ENCODE measurements at regions not wholly inside any gene's neighbourhood (a gene's known extent, or its start where the extent isn't known, plus 50 kb on each side); places are given as distances from the start of the nearest gene placed in this dataset.

DNA sequence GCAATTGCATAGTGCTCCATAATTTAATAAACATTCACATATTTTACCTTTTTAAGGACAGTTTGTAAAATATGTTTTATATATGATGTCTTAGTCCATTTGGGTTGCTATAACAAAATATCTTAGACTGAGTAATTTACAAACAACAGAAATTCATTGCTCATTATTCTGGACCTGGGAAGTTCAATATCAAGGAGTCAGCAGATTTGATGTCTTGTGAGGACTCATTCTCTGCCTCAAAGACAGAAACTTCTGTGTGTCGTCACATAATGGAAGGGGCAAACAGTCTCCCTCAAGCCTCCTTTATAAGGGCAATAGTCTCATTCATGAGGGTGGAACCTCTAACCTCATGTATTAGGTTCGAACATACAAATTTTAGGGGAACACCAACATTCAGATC, 455.9 kb downstream of the TAF11L14 start:
- no peak overlapping the region for H2BK5ac ChIP-seq (ENCODE audit: low read length)
- no CpG with 5 or more reads among the region's 2 CpGs for WGBS (ENCODE audit: extremely low coverage, insufficient coverage, low lambda C conversion rate)
- no peak overlapping the region for H3K27ac ChIP-seq (ENCODE audit: low read depth, low read length)

DNA sequence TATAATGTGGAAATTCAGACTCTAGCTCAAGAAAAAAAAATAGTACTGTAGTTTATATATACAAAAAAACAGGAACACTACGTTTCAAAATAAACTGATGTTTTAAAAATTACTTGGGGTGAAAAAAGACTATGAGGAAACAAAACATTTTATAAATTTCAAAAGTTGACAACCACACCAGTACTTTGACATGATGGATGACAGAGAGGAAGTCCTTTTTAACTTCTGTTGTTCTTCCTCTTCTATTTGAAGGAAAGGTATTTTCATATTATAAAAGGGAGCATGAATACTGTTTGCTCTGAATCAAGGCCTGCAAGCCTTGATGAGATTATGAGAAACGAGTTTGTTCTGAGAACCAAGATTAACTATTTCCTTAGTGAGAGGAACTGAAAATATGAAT, 456.9 kb downstream of the TAF11L14 start:
- DNase-seq: no peak
- no peak overlapping the region for H2BK5ac ChIP-seq (ENCODE audit: low read length)
- no peak overlapping the region for H2BK15ac ChIP-seq (replicated peaks; ENCODE audit: low read depth)
- no peak overlapping the region for H4K8ac ChIP-seq (ENCODE audit: low read depth, low read length)
- no peaks in the 10 kb centered on the region for H3K79me1 ChIP-seq (ENCODE audit: low read length)
- no peaks in the 10 kb centered on the region for H3K4me1 ChIP-seq (ENCODE audit: control insufficient read depth, low read depth, low read length)
- no peak overlapping the region for H2BK120ac ChIP-seq (ENCODE audit: low read depth, low read length)
- no peaks in the 10 kb centered on the region for H3K27me3 ChIP-seq (ENCODE audit: insufficient read depth, low read length, poor library complexity)
- no peak overlapping the region for H3K9ac ChIP-seq (ENCODE audit: low read length)
- H4K5ac ChIP-seq (ENCODE audit: low read length): no peak overlapping the region
- no peak overlapping the region for H3K4me3 ChIP-seq (ENCODE audit: low read length)
- H3K23ac ChIP-seq (ENCODE audit: low read length): no peak overlapping the region
- no peak overlapping the region for H3K18ac ChIP-seq (ENCODE audit: low read length)
- H3K79me2 ChIP-seq (ENCODE audit: control insufficient read depth, insufficient read depth, low read length): no peaks in the 10 kb centered on the region
- H3K4ac ChIP-seq (ENCODE audit: low read depth, low read length): no peak overlapping the region
- H3K27ac ChIP-seq (ENCODE audit: low read depth, low read length): no peak overlapping the region
- WGBS (ENCODE audit: extremely low coverage, insufficient coverage, low lambda C conversion rate): no CpG with 5 or more reads among the region's 2 CpGs
- no peak overlapping the region for H3K4me2 ChIP-seq (ENCODE audit: low read length)
- no peak overlapping the region for H3K56ac ChIP-seq (ENCODE audit: low read length)
- H2AK5ac ChIP-seq (ENCODE audit: low read length): no peak overlapping the region
- no peaks in the 10 kb centered on the region for H3K36me3 ChIP-seq (ENCODE audit: control insufficient read depth, insufficient read depth, low read length)

More for the DNA sequence above, 455.9 kb downstream of the TAF11L14 start:
- Histone ChIP-seq H3K4ac (ENCODE audit: low read depth, low read length) (no peak overlapping the region), H2AK5ac (ENCODE audit: low read length) (no peak overlapping the region), H3K23ac (ENCODE audit: low read length) (no peak overlapping the region), H3K79me1 (ENCODE audit: low read length) (no peaks in the 10 kb centered on the region), H3K9ac (ENCODE audit: low read length) (no peak overlapping the region), H3K4me3 (ENCODE audit: low read length) (no peak overlapping the region), H3K79me2 (ENCODE audit: control insufficient read depth, insufficient read depth, low read length) (no peaks in the 10 kb centered on the region), H4K8ac (ENCODE audit: low read depth, low read length) (no peak overlapping the region), H3K4me2 (ENCODE audit: low read length) (no peak overlapping the region), H3K27me3 (ENCODE audit: insufficient read depth, low read length, poor library complexity) (no peaks in the 10 kb centered on the region), H3K36me3 (ENCODE audit: control insufficient read depth, insufficient read depth, low read length) (no peaks in the 10 kb centered on the region), H2BK15ac (replicated peaks; ENCODE audit: low read depth) (no peak overlapping the region), H2BK120ac (ENCODE audit: low read depth, low read length) (no peak overlapping the region), H3K18ac (ENCODE audit: low read length) (no peak overlapping the region), H3K4me1 (ENCODE audit: control insufficient read depth, low read depth, low read length) (no peaks in the 10 kb centered on the region), H3K56ac (ENCODE audit: low read length) (no peak overlapping the region), H4K5ac (ENCODE audit: low read length) (no peak overlapping the region)
- no peak for DNase-seq

DNA sequence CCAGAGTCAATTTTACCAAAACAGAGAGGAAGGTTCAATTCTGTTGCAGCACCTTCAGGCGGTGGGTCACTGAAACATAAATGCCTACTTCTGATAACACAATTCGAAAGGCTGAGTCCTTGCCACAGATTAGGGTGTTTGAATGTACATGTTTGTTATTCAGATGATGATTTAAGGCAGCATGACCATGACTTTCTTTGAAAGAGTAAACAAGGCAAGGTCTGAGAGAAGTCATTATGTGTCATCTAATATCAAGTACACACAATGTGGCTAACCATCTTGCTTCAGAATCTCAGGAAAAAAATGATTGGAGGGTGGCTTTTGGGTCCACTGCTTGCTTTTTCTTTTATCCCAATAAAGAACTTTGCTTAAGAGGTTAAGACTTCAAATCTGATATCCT, 457.5 kb downstream of the TAF11L14 start:
- Histone ChIP-seq H2BK15ac (replicated peaks; ENCODE audit: low read depth) (no peak overlapping the region), H2BK5ac (ENCODE audit: low read length) (no peak overlapping the region), H3K9ac (ENCODE audit: low read length) (no peak overlapping the region), H3K18ac (ENCODE audit: low read length) (no peak overlapping the region), H3K4me2 (ENCODE audit: low read length) (no peak overlapping the region), H2AK5ac (ENCODE audit: low read length) (no peak overlapping the region), H3K4ac (ENCODE audit: low read depth, low read length) (no peak overlapping the region), H3K27ac (ENCODE audit: low read depth, low read length) (no peak overlapping the region), H4K5ac (ENCODE audit: low read length) (no peak overlapping the region), H3K27me3 (ENCODE audit: insufficient read depth, low read length, poor library complexity) (no peaks in the 10 kb centered on the region), H3K36me3 (ENCODE audit: control insufficient read depth, insufficient read depth, low read length) (no peaks in the 10 kb centered on the region), H3K23ac (ENCODE audit: low read length) (no peak overlapping the region), H3K79me1 (ENCODE audit: low read length) (no peaks in the 10 kb centered on the region), H2BK120ac (ENCODE audit: low read depth, low read length) (no peak overlapping the region), H3K4me3 (ENCODE audit: low read length) (no peak overlapping the region), H3K79me2 (ENCODE audit: control insufficient read depth, insufficient read depth, low read length) (no peaks in the 10 kb centered on the region), H3K4me1 (ENCODE audit: control insufficient read depth, low read depth, low read length) (no peaks in the 10 kb centered on the region), H4K8ac (ENCODE audit: low read depth, low read length) (no peak overlapping the region), H3K56ac (ENCODE audit: low read length) (no peak overlapping the region)
- no CpG with 5 or more reads among the region's 2 CpGs for WGBS (ENCODE audit: extremely low coverage, insufficient coverage, low lambda C conversion rate)
- DNase-seq: no peak

DNA sequence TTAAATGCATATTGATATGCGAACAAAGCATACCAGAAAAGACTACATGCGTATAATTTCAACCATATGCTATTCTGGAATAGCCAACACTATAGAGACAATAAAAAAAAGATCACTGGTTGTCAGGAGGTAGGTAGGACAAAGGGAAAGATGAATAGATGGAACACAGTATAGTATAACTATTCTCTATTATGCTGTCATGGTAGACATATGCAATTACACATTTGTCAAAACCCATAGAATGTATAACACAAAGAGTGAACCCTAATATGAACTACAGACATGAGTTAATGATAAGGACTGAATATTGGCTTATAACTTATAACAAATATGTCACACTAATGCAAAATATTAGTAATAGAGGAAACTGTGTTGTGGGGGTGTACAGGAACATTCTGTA, 460.8 kb downstream of the TAF11L14 start:
- Histone ChIP-seq H3K27me3 (ENCODE audit: insufficient read depth, low read length, poor library complexity) (no peaks in the 10 kb centered on the region), H2BK5ac (ENCODE audit: low read length) (no peak overlapping the region), H2BK15ac (replicated peaks; ENCODE audit: low read depth) (no peak overlapping the region), H3K18ac (ENCODE audit: low read length) (no peak overlapping the region), H3K23ac (ENCODE audit: low read length) (no peak overlapping the region), H3K36me3 (ENCODE audit: control insufficient read depth, insufficient read depth, low read length) (no peaks in the 10 kb centered on the region), H4K8ac (ENCODE audit: low read depth, low read length) (no peak overlapping the region), H3K9ac (ENCODE audit: low read length) (no peak overlapping the region), H3K4ac (ENCODE audit: low read depth, low read length) (no peak overlapping the region), H3K79me1 (ENCODE audit: low read length) (no peaks in the 10 kb centered on the region), H3K4me3 (ENCODE audit: low read length) (no peak overlapping the region), H3K4me2 (ENCODE audit: low read length) (no peak overlapping the region), H2AK5ac (ENCODE audit: low read length) (no peak overlapping the region), H2BK120ac (ENCODE audit: low read depth, low read length) (no peak overlapping the region), H4K5ac (ENCODE audit: low read length) (no peak overlapping the region), H3K79me2 (ENCODE audit: control insufficient read depth, insufficient read depth, low read length) (no peaks in the 10 kb centered on the region), H3K4me1 (ENCODE audit: control insufficient read depth, low read depth, low read length) (no peaks in the 10 kb centered on the region), H3K56ac (ENCODE audit: low read length) (no peak overlapping the region), H3K27ac (ENCODE audit: low read depth, low read length) (no peak overlapping the region)
- no peak for DNase-seq
- no CpG with 5 or more reads among the region's 2 CpGs for WGBS (ENCODE audit: extremely low coverage, insufficient coverage, low lambda C conversion rate)

DNA sequence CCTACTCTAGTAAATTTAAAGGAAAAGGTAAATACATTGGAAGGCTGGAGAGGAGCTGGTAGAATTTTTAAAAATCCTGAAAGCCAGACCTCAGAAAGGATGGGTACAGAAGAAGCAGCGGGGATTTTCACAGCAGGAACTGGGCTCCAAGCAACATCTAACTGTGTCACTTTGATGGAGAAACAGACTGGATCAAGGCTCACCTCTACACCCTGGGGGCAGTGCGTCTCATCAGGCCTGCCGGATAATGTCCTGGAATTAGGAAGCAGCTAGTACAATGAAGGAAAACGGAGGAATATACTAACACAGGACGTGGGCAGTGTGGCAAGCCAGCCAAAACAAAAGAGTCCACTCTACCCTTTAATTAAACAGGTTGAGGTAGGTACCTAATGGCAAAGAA, 463.6 kb downstream of the TAF11L14 start:
- WGBS (ENCODE audit: extremely low coverage, insufficient coverage, low lambda C conversion rate): no CpG with 5 or more reads among the region's 5 CpGs
- Histone ChIP-seq H4K8ac (ENCODE audit: low read depth, low read length) (no peak overlapping the region), H3K23ac (ENCODE audit: low read length) (no peak overlapping the region), H3K4me1 (ENCODE audit: control insufficient read depth, low read depth, low read length) (no peaks in the 10 kb centered on the region), H4K5ac (ENCODE audit: low read length) (no peak overlapping the region), H3K79me1 (ENCODE audit: low read length) (no peaks in the 10 kb centered on the region), H3K9ac (ENCODE audit: low read length) (no peak overlapping the region), H3K4ac (ENCODE audit: low read depth, low read length) (no peak overlapping the region), H3K4me2 (ENCODE audit: low read length) (no peak overlapping the region), H3K27ac (ENCODE audit: low read depth, low read length) (no peak overlapping the region), H2BK120ac (ENCODE audit: low read depth, low read length) (no peak overlapping the region), H3K4me3 (ENCODE audit: low read length) (no peak overlapping the region), H3K18ac (ENCODE audit: low read length) (no peak overlapping the region), H3K27me3 (ENCODE audit: insufficient read depth, low read length, poor library complexity) (no peaks in the 10 kb centered on the region), H2BK5ac (ENCODE audit: low read length) (no peak overlapping the region), H3K36me3 (ENCODE audit: control insufficient read depth, insufficient read depth, low read length) (no peaks in the 10 kb centered on the region), H3K79me2 (ENCODE audit: control insufficient read depth, insufficient read depth, low read length) (no peaks in the 10 kb centered on the region), H2BK15ac (replicated peaks; ENCODE audit: low read depth) (no peak overlapping the region), H3K56ac (ENCODE audit: low read length) (no peak overlapping the region), H2AK5ac (ENCODE audit: low read length) (no peak overlapping the region)
- DNase-seq: no peak

DNA sequence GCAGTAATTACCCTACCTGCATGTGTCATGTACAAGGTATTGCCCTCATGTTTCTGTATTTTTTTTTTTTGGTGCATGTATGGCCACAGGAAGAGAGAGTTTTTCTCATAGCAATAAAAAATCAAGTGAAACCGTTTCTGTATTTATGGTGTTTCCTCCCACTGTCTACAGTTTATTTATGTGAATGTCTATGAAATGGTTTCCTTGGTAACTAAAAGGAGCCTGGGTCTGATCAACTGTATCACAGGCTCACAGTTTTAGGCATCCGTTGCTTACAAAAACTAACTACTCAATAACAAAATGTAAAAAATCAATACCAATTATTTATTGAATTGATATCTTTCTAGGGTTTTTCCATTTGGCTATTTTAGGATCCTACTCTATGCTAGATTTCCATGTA, 464.4 kb downstream of the TAF11L14 start:
- Histone ChIP-seq H3K79me1 (ENCODE audit: low read length) (no peaks in the 10 kb centered on the region), H3K23ac (ENCODE audit: low read length) (no peak overlapping the region), H4K8ac (ENCODE audit: low read depth, low read length) (no peak overlapping the region), H2BK120ac (ENCODE audit: low read depth, low read length) (no peak overlapping the region), H3K79me2 (ENCODE audit: control insufficient read depth, insufficient read depth, low read length) (no peaks in the 10 kb centered on the region), H2BK5ac (ENCODE audit: low read length) (no peak overlapping the region), H2BK15ac (replicated peaks; ENCODE audit: low read depth) (no peak overlapping the region), H3K9ac (ENCODE audit: low read length) (no peak overlapping the region), H3K18ac (ENCODE audit: low read length) (no peak overlapping the region), H3K4ac (ENCODE audit: low read depth, low read length) (no peak overlapping the region), H4K5ac (ENCODE audit: low read length) (no peak overlapping the region), H2AK5ac (ENCODE audit: low read length) (no peak overlapping the region), H3K56ac (ENCODE audit: low read length) (no peak overlapping the region), H3K4me2 (ENCODE audit: low read length) (no peak overlapping the region), H3K36me3 (ENCODE audit: control insufficient read depth, insufficient read depth, low read length) (no peaks in the 10 kb centered on the region), H3K4me1 (ENCODE audit: control insufficient read depth, low read depth, low read length) (no peaks in the 10 kb centered on the region), H3K27me3 (ENCODE audit: insufficient read depth, low read length, poor library complexity) (no peaks in the 10 kb centered on the region), H3K4me3 (ENCODE audit: low read length) (no peak overlapping the region), H3K27ac (ENCODE audit: low read depth, low read length) (no peak overlapping the region)
- no peak for DNase-seq
- WGBS (ENCODE audit: extremely low coverage, insufficient coverage, low lambda C conversion rate): no CpG with 5 or more reads among the region's 2 CpGs
